Upper lobe of right lung (tissue), 1 donor: ENCODE measurements at regions not wholly inside any gene's neighbourhood (a gene's known extent, or its start where the extent isn't known, plus 50 kb on each side); places are given as distances from the start of the nearest gene placed in this dataset.

Experiments
- ATAC-seq: fragments of 200-7000 bp; cut with Tn5 transposase; one replicate; pipeline ENCODE4 v1.9.1; 2020; ENCODE audit warnings: mild to moderate bottlenecking, moderate library complexity
- DNase-seq: peaks from one replicate; pipeline ENCODE4 v3.0.0-alpha.2; 2020
- H3K27ac ChIP-seq: fragments of 200-600 bp; one replicate; pipeline ENCODE4 v1.8.0; 2022
- H3K27me3 ChIP-seq: fragments of 200-600 bp; one replicate; pipeline ENCODE4 v1.8.0; 2022; ENCODE audit warnings: mild to moderate bottlenecking
- H3K36me3 ChIP-seq: fragments of 200-600 bp; one replicate; pipeline ENCODE4 v1.8.0; 2022
- H3K4me1 ChIP-seq: fragments of 200-600 bp; one replicate; pipeline ENCODE4 v1.8.0; 2022
- H3K4me3 ChIP-seq: fragments of 200-600 bp; one replicate; pipeline ENCODE4 v1.8.0; 2022; ENCODE audit warnings: mild to moderate bottlenecking
- H3K9me3 ChIP-seq: fragments of 200-600 bp; one replicate; pipeline ENCODE4 v1.8.0; 2022
- CTCF ChIP-seq: fragments of 200-600 bp; IDR thresholded peaks from one replicate; pipeline ENCODE4 v1.8.0; 2022; ENCODE audit warnings: antibody characterized with exemption
- intact Hi-C: fragments of 100-400 bp; cut with DNase I; formaldehyde crosslinking; loops from one replicate; pipeline ENCODE4 v1.11.0; 2022
- donor health status: DM: no; HTN: yes; CAD: no; lungs with severe emphysema.

DNA sequence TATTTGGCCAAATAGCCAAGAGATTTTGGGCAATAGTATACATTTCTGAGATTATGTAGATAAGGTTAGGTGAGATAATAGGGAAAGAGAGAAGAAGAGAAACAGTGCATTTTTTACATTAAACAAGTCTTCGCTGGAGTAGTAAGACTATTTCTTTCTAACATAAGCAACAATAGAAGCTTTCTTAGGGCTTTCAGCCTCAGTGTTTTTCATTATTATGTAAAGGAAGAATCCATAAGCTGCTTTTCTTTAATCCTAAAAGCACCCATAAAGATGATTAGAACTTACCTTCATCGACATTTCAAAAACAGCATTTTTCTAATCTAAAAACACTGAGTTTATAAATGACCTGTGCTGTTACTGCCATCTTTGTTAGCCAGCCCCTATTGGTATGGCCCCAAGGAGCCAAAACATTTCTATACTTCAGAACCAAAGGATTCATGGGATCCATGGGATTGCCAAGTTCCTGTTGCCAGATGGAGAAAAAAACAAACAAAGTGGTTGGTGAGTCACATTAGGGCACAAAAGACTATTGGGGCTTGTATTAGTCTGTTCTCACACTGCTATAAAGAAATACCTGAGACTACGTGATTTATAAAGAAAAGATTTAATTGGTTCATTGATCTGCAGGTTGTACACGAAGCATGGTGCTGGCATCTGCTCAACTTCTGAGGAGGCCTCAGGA, 88.2 kb downstream of the SCG2 start:
- DNase-seq: no peak
- no peak for TF ChIP-seq CTCF
- no peak overlapping the region for H3K4me3 ChIP-seq
- no peak overlapping the region for H3K27ac ChIP-seq
- H3K36me3 ChIP-seq: no peaks in the 10 kb centered on the region
- no peaks in the 10 kb centered on the region for H3K27me3 ChIP-seq
- ATAC-seq: no peak
- intact Hi-C loops: no loop called here
- no peaks in the 10 kb centered on the region for H3K4me1 ChIP-seq
- H3K9me3 ChIP-seq: no peaks in the 10 kb centered on the region

DNA sequence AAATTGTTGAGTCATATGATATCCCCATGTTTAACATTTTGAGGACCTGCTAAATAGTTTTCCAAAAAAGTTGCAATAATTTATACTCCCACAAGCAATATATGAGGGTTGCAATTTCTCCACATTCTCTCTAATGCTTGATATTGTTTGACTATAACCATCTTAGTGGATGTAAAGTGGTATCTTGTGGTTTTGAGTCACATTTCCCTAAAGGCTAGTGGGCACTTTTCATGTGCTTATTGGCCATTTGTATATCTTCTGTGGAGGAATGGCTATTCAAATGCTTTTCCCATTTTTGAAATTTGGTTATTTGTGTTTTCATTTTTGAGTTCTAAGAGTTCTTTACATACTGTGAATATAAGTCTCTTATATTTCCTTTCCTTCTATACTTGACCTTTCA, 82.7 kb downstream of the SCG2 start:
- no peaks in the 10 kb centered on the region for H3K27me3 ChIP-seq
- no peaks in the 10 kb centered on the region for H3K9me3 ChIP-seq
- no peaks in the 10 kb centered on the region for H3K4me1 ChIP-seq
- intact Hi-C loops: no loop called here
- TF ChIP-seq CTCF: no peak
- ATAC-seq: no peak
- no peaks in the 10 kb centered on the region for H3K36me3 ChIP-seq
- DNase-seq: no peak
- no peak overlapping the region for H3K27ac ChIP-seq
- no peak overlapping the region for H3K4me3 ChIP-seq

DNA sequence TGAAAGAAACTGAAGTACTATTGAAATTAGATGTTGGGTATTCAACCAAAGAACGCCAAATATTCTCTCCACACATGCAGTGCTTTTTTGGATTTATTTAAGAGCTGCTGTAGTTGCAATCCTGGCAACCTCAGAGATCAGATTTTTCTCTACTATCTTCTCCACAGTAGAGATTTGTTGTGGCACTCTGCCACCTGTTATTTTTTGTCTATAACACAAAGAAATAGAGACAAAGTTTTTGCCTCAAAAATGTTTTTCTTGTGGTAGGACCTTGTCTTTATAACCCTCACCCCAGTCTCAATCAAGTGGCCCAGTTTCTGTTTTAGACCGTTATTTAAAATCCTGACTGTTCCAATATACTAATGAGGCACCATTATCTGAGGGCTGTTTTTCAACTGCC, 79.4 kb downstream of the SCG2 start:
- H3K36me3 ChIP-seq: no peaks in the 10 kb centered on the region
- no peaks in the 10 kb centered on the region for H3K9me3 ChIP-seq
- no peaks in the 10 kb centered on the region for H3K4me1 ChIP-seq
- intact Hi-C loops: no loop called here
- TF ChIP-seq CTCF: no peak
- H3K27ac ChIP-seq: no peak overlapping the region
- DNase-seq (no peak), ATAC-seq (no peak)
- no peak overlapping the region for H3K4me3 ChIP-seq
- H3K27me3 ChIP-seq: no peaks in the 10 kb centered on the region

GRCh38 chr2:223523551-223524001, 78.6 kb downstream of the SCG2 start:
- H3K4me3 ChIP-seq: no peak overlapping the region
- intact Hi-C loops: no loop called here
- no peaks in the 10 kb centered on the region for H3K27me3 ChIP-seq
- no peaks in the 10 kb centered on the region for H3K9me3 ChIP-seq
- H3K4me1 ChIP-seq: no peaks in the 10 kb centered on the region
- no peaks in the 10 kb centered on the region for H3K36me3 ChIP-seq
- no peak overlapping the region for H3K27ac ChIP-seq
- DNase-seq (no peak), ATAC-seq (no peak)
- TF ChIP-seq CTCF: no peak

DNA sequence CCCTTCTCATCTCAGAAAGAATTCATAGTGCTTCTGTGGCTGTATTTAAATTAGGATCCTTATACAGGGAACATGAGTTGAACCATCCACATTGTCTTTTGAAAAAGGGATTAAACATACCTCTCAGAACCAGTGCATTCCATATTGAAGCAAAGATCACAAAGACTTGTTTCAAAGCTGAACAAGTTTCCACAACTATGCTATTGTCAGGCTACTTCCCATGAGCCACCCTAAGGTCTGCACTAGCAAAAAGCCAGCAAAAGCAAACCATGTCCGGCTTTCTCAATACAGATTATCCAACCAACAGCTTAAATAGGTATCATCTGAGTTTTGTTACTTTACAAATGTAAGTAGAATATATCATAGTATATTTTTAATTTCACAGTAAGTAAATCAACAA, 78.1 kb downstream of the SCG2 start:
- DNase-seq: no peak
- ATAC-seq: no peak
- TF ChIP-seq CTCF: no peak
- no peak overlapping the region for H3K4me3 ChIP-seq
- H3K9me3 ChIP-seq: no peaks in the 10 kb centered on the region
- H3K4me1 ChIP-seq: no peaks in the 10 kb centered on the region
- H3K27me3 ChIP-seq: no peaks in the 10 kb centered on the region
- H3K27ac ChIP-seq: no peak overlapping the region
- no peaks in the 10 kb centered on the region for H3K36me3 ChIP-seq
- intact Hi-C loops: no loop called here

- ATAC-seq (no peak), DNase-seq (no peak)
- Histone ChIP-seq H3K4me1 (no peaks in the 10 kb centered on the region), H3K4me3 (no peak overlapping the region), H3K27ac (no peak overlapping the region), H3K9me3 (no peaks in the 10 kb centered on the region), H3K36me3 (no peaks in the 10 kb centered on the region), H3K27me3 (no peaks in the 10 kb centered on the region)
- no peak for TF ChIP-seq CTCF
- intact Hi-C loops: no loop called here
These were observed 76.1 kb downstream of the SCG2 start for GRCh38 chr2:223526106-223526505.
